ENCODE measurements at regions not wholly inside any gene's neighbourhood (a gene's known extent, or its start where the extent isn't known, plus 50 kb on each side); places are given as distances from the start of the nearest gene placed in this dataset.

GRCh38 chr7:41298409-41298808, 404.5 kb downstream of the INHBA start:
- no peak for DNase-seq (ENCODE audit: low read depth in 2 of 2)

- DNase-seq (ENCODE audit: low read depth in 2 of 2): no peak
Observed at GRCh38 chr7:41297166-41297565, 405.7 kb downstream of the INHBA start.

- DNase-seq (ENCODE audit: low read depth in 2 of 2): no peak
Observed at GRCh38 chr7:41295455-41295815, 407.5 kb downstream of the INHBA start.

- no peak for DNase-seq (ENCODE audit: low read depth in 2 of 2)
Observed at GRCh38 chr7:41294556-41295454, 408.1 kb downstream of the INHBA start.

- DNase-seq (ENCODE audit: low read depth in 2 of 2): no peak
Observed at GRCh38 chr7:41292487-41292886, 410.4 kb downstream of the INHBA start.

- DNase-seq (ENCODE audit: low read depth in 2 of 2): no peak
Observed at GRCh38 chr7:41287559-41288335, 415.1 kb downstream of the INHBA start.

GRCh38 chr7:41280491-41280890, 422.4 kb downstream of the INHBA start:
- no peak for DNase-seq (ENCODE audit: low read depth in 2 of 2)

GRCh38 chr7:41277561-41277960, 425.3 kb downstream of the INHBA start:
- DNase-seq (ENCODE audit: low read depth in 2 of 2): no peak

- no peak for DNase-seq (ENCODE audit: low read depth in 2 of 2)
Observed at GRCh38 chr7:41275255-41275654, 427.6 kb downstream of the INHBA start.

- DNase-seq (ENCODE audit: low read depth in 2 of 2): no peak
Observed at GRCh38 chr7:41274179-41274578, 428.7 kb downstream of the INHBA start.

GRCh38 chr7:41272664-41273063, 430.2 kb downstream of the INHBA start:
- no peak for DNase-seq (ENCODE audit: low read depth in 2 of 2)

GRCh38 chr7:41268878-41269277, 434.0 kb downstream of the INHBA start:
- no peak for DNase-seq (ENCODE audit: low read depth in 2 of 2)

- no peak for DNase-seq (ENCODE audit: low read depth in 2 of 2)
Observed at GRCh38 chr7:41261080-41261479, 441.8 kb downstream of the INHBA start.

GRCh38 chr7:41257660-41258059, 445.2 kb downstream of the INHBA start:
- no peak for DNase-seq (ENCODE audit: low read depth in 2 of 2)

- no peak for DNase-seq (ENCODE audit: low read depth in 2 of 2)
Observed at GRCh38 chr7:41256186-41256945, 446.5 kb downstream of the INHBA start.

- DNase-seq (ENCODE audit: low read depth in 2 of 2): no peak
Observed at GRCh38 chr7:41255716-41256115, 447.2 kb downstream of the INHBA start.

GRCh38 chr7:41255113-41255512, 447.8 kb downstream of the INHBA start:
- DNase-seq (ENCODE audit: low read depth in 2 of 2): no peak

GRCh38 chr7:41252957-41253356, 449.9 kb downstream of the INHBA start:
- no peak for DNase-seq (ENCODE audit: low read depth in 2 of 2)

GRCh38 chr7:41252551-41252950, 450.3 kb downstream of the INHBA start:
- no peak for DNase-seq (ENCODE audit: low read depth in 2 of 2)

GRCh38 chr7:41247143-41247865, 455.6 kb downstream of the INHBA start:
- no peak for DNase-seq (ENCODE audit: low read depth in 2 of 2)

- DNase-seq (ENCODE audit: low read depth in 2 of 2): no peak
Observed at GRCh38 chr7:41245916-41246315, 457.0 kb downstream of the INHBA start.

- no peak for DNase-seq (ENCODE audit: low read depth in 2 of 2)
Observed at GRCh38 chr7:41244246-41244645, 458.6 kb downstream of the INHBA start.

Measured in activated CD4-positive, alpha-beta T cell treated with anti-CD3 and anti-CD28 coated beads for 24 hours (primary cell).